NCI-H1417 treated with DMSO at 0.1 percent for 48 hours (cell line): ENCODE measurements at regions not wholly inside any gene's neighbourhood (a gene's known extent, or its start where the extent isn't known, plus 50 kb on each side); places are given as distances from the start of the nearest gene placed in this dataset.

Source experiments
- DNase-seq: peaks from one replicate; lab custom pipeline; 2025; lab: John Stamatoyannopoulos, UW

- DNase-seq, result no peak
These were observed 167.7 kb upstream of the DIO2 start for GRCh38 chr14:80379035-80379434.

- no peak for DNase-seq
These were observed 166.9 kb upstream of the DIO2 start for GRCh38 chr14:80378084-80378690.

GRCh38 chr14:80364816-80365215 lies 153.5 kb upstream of the DIO2 start:
- no peak for DNase-seq

- DNase-seq, result peak; percentile 7
These were observed 153.0 kb upstream of the DIO2 start for GRCh38 chr14:80364274-80364673.

- DNase-seq, result no peak
These were observed 146.8 kb upstream of the DIO2 start for GRCh38 chr14:80358112-80358511.

- peak; percentile 10 for DNase-seq
These were observed 145.1 kb upstream of the DIO2 start for GRCh38 chr14:80356413-80356812.

GRCh38 chr14:80354860-80355581 lies 143.7 kb upstream of the DIO2 start:
- DNase-seq, result peak; percentile 54

GRCh38 chr14:80352471-80352870 lies 141.2 kb upstream of the DIO2 start:
- DNase-seq, result no peak

- no peak for DNase-seq
These were observed 139.4 kb upstream of the DIO2 start for GRCh38 chr14:80350707-80351106.

- no peak for DNase-seq
These were observed 135.1 kb upstream of the DIO2 start for GRCh38 chr14:80346395-80346794.

- no peak for DNase-seq
These were observed 132.9 kb upstream of the DIO2 start for GRCh38 chr14:80344208-80344607.

GRCh38 chr14:80336608-80337106 lies 125.4 kb upstream of the DIO2 start:
- no peak for DNase-seq

- DNase-seq, result no peak
These were observed 114.4 kb upstream of the DIO2 start for GRCh38 chr14:80325688-80326087.

- DNase-seq, result no peak
These were observed 113.8 kb upstream of the DIO2 start for GRCh38 chr14:80325112-80325511.

- no peak for DNase-seq
These were observed 113.3 kb upstream of the DIO2 start for GRCh38 chr14:80324649-80325048.

- DNase-seq, result no peak
These were observed 111.8 kb upstream of the DIO2 start for GRCh38 chr14:80323038-80323665.

GRCh38 chr14:80316441-80316840 lies 105.1 kb upstream of the DIO2 start:
- DNase-seq, result no peak

- no peak for DNase-seq
These were observed 104.4 kb upstream of the DIO2 start for GRCh38 chr14:80315681-80316080.

GRCh38 chr14:80313806-80314205 lies 102.5 kb upstream of the DIO2 start:
- DNase-seq, result no peak

GRCh38 chr14:80310938-80311750 lies 99.8 kb upstream of the DIO2 start:
- no peak for DNase-seq

GRCh38 chr14:80304125-80304766 lies 92.9 kb upstream of the DIO2 start:
- no peak for DNase-seq

- no peak for DNase-seq
These were observed 89.0 kb upstream of the DIO2 start for GRCh38 chr14:80300351-80300750.
